Mesendoderm (in vitro differentiated cells): ENCODE measurements at regions not wholly inside any gene's neighbourhood (a gene's known extent, or its start where the extent isn't known, plus 50 kb on each side); places are given as distances from the start of the nearest gene placed in this dataset.
"Not testable (repeated sequence)": the region's sequence is repeated elsewhere in the genome, so short reads cannot be mapped to it uniquely, and the experiment has no call there.

Experiments
- DNase-seq: peaks from one replicate; pipeline ENCODE4 v3.0.0; 2013
- H2AK5ac ChIP-seq: 2 replicates; pipeline ENCODE4 v1.6.1; 2013; ENCODE audit warnings: low read length, inconsistent platforms
- H2BK120ac ChIP-seq: 2 replicates; pipeline ENCODE4 v1.6.1; 2013; ENCODE audit warnings: low read depth, mild to moderate bottlenecking, low read length, moderate library complexity, mixed read lengths
- H2BK15ac ChIP-seq: replicated peaks from 2 replicates; pipeline ENCODE4 v1.6.1; 2013; ENCODE audit warnings: low read depth, mild to moderate bottlenecking, moderate library complexity
- H2BK5ac ChIP-seq: 2 replicates; pipeline ENCODE4 v1.6.1; 2013; ENCODE audit warnings: low read length, inconsistent platforms
- H3K18ac ChIP-seq: 2 replicates; pipeline ENCODE4 v1.6.1; 2013; ENCODE audit warnings: mild to moderate bottlenecking, low read length, mixed read lengths
- H3K23ac ChIP-seq: one replicate; pipeline ENCODE4 v1.6.1; 2013; ENCODE audit warnings: low read length
- H3K27ac ChIP-seq: 2 replicates; pipeline ENCODE4 v1.5.1; 2013; ENCODE audit warnings: low read depth, mild to moderate bottlenecking, inconsistent platforms, low read length, moderate library complexity
- H3K27me3 ChIP-seq: 2 replicates; pipeline ENCODE4 v1.6.1; 2013; ENCODE audit warnings: low read length, control low read depth, mild to moderate bottlenecking, inconsistent platforms; ENCODE audit not compliant: insufficient read depth, poor library complexity
- H3K36me3 ChIP-seq: 2 replicates; pipeline ENCODE4 v1.6.1; 2013; ENCODE audit warnings: low read length, inconsistent platforms; ENCODE audit not compliant: control insufficient read depth, insufficient read depth
- H3K4ac ChIP-seq: one replicate; pipeline ENCODE4 v1.6.1; 2013; ENCODE audit warnings: low read depth, mild to moderate bottlenecking, low read length, moderate library complexity
- H3K4me1 ChIP-seq: 2 replicates; pipeline ENCODE4 v1.6.1; 2013; ENCODE audit warnings: low read depth, low read length, inconsistent platforms; ENCODE audit not compliant: control insufficient read depth
- H3K4me2 ChIP-seq: 2 replicates; pipeline ENCODE4 v1.6.1; 2013; ENCODE audit warnings: low read length
- H3K4me3 ChIP-seq: 2 replicates; pipeline ENCODE4 v1.5.1; 2013; ENCODE audit warnings: mild to moderate bottlenecking, low read length
- H3K56ac ChIP-seq: one replicate; pipeline ENCODE4 v1.6.1; 2013; ENCODE audit warnings: low read length
- H3K79me1 ChIP-seq: 2 replicates; pipeline ENCODE4 v1.6.1; 2013; ENCODE audit warnings: low read length, inconsistent platforms
- H3K79me2 ChIP-seq: 2 replicates; pipeline ENCODE4 v1.6.1; 2013; ENCODE audit warnings: mild to moderate bottlenecking, low read length; ENCODE audit not compliant: control insufficient read depth, insufficient read depth
- H3K9ac ChIP-seq: 2 replicates; pipeline ENCODE4 v1.6.1; 2013; ENCODE audit warnings: low read length, inconsistent platforms
- H4K5ac ChIP-seq: one replicate; pipeline ENCODE4 v1.6.1; 2013; ENCODE audit warnings: low read length
- H4K8ac ChIP-seq: one replicate; pipeline ENCODE4 v1.6.1; 2013; ENCODE audit warnings: low read depth, mild to moderate bottlenecking, control low read depth, low read length, moderate library complexity
- WGBS: extraction: QIAGEN DNeasy Blood & Tissue Kit; methylation state at CpG from one replicate; pipeline ENCODE4 v1.1.7; 2013; ENCODE audit warnings: low lambda C conversion rate, missing lambda C conversion rate; ENCODE audit not compliant: insufficient coverage; ENCODE audit errors: extremely low coverage; 5-methylcytosine and 5-hydroxymethylcytosine counted together

DNA sequence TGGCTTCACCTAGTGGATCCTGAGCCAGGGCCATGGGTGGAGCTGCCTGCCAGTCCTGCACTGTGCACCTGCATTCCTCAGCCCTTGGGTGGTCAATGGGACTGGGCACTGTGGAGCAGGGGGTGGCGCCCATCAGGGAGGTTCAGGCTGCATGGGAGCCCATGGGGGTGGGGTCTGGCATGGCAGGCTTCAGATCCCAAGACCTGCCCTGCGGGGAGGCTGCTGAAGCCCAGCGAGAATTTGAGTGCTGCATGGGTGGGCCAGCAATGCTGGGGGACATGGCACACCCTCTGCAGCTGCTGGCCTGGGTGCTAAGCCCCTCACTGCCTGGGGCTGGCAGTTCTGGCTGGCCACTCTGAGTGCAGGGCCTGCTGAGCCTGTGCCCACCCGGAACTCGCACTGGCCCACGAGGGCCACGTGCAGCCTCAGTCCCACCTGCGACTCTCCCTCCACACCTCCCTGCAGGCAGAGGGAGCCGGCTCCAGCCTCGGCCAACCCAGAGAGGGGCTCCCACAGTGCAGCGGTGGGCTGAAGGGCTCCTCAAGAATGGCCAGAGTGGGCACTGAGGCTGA, 270.0 kb downstream of the CENPC start:
- Histone ChIP-seq H3K4me1 (no peaks in the 10 kb centered on the region), H3K27me3 (no peaks in the 10 kb centered on the region), H3K9ac (no peak overlapping the region), H3K36me3 (no peaks in the 10 kb centered on the region), H3K79me1 (no peaks in the 10 kb centered on the region), H2BK120ac (no peak overlapping the region), H3K4ac (no peak overlapping the region), H4K5ac (no peak overlapping the region), H3K18ac (no peak overlapping the region), H3K4me2 (no peak overlapping the region), H3K56ac (no peak overlapping the region), H3K27ac (no peak overlapping the region), H3K4me3 (no peak overlapping the region), H3K79me2 (no peaks in the 10 kb centered on the region), H3K23ac (no peak overlapping the region), H2AK5ac (no peak overlapping the region), H2BK15ac (no peak overlapping the region), H2BK5ac (no peak overlapping the region), H4K8ac (no peak overlapping the region)
- WGBS, result no CpG with 5 or more reads among the region's 11 CpGs
- DNase-seq, result no peak

DNA sequence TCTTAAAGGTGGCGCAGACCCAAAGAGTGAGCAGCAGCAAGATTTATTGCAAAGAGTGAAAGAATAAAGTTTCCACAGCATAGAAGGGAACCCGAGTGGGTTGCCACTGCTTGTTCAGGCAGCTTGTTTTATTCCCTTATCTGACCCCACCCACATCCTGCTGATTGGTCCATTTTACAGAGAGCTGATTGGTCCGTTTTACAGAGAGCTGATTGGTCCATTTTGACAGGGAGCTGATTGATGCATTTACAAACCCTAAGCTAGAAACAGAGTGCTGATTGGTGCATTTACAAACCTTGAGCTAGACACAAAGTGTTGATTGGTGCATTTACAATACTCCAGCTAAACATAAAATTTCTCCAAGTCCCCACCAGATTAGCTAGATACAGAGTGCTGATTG, 270.6 kb downstream of the CENPC start:
- not testable (repeated sequence) for H2BK15ac ChIP-seq, H3K56ac ChIP-seq, H3K79me1 ChIP-seq, H3K4me1 ChIP-seq, H3K23ac ChIP-seq, H3K27me3 ChIP-seq, H2BK120ac ChIP-seq, H4K8ac ChIP-seq, H3K4me3 ChIP-seq, H4K5ac ChIP-seq, DNase-seq, H2BK5ac ChIP-seq, H3K4ac ChIP-seq, H3K4me2 ChIP-seq, H3K36me3 ChIP-seq, H3K18ac ChIP-seq, H3K9ac ChIP-seq, H2AK5ac ChIP-seq, H3K27ac ChIP-seq, H3K79me2 ChIP-seq
- WGBS, result no CpG with 5 or more reads among the region's 3 CpGs

DNA sequence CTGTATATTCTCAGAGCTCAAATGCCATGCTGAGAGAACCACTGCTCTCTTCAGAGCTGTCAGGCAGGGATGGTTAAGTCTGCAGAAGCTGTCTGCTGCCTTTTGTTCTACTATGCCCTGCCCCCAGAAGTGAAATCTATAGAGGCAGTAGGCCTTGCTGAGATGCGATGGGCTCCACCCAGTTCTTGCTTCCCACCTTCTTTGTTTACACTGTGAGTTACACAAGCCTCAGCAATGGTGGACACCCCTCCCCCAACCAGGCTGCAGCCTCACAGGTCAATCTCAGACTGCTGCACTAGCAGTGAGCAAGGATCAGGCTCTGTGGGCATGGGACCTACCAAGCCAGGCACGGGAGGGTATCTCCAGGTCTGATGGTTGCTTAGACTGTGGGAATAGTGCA, 271.6 kb downstream of the CENPC start:
- no CpG with 5 or more reads among the region's 2 CpGs for WGBS
- Histone ChIP-seq H3K56ac (no peak overlapping the region), H3K79me1 (no peaks in the 10 kb centered on the region), H3K4me2 (no peak overlapping the region), H4K5ac (no peak overlapping the region), H2BK120ac (no peak overlapping the region), H3K18ac (no peak overlapping the region), H3K27me3 (no peaks in the 10 kb centered on the region), H3K4me1 (no peaks in the 10 kb centered on the region), H3K23ac (no peak overlapping the region), H3K27ac (no peak overlapping the region), H3K36me3 (no peaks in the 10 kb centered on the region), H3K79me2 (no peaks in the 10 kb centered on the region), H3K4ac (no peak overlapping the region), H3K9ac (no peak overlapping the region), H3K4me3 (no peak overlapping the region), H4K8ac (no peak overlapping the region), H2BK5ac (no peak overlapping the region), H2AK5ac (no peak overlapping the region), H2BK15ac (no peak overlapping the region)
- no peak for DNase-seq

DNA sequence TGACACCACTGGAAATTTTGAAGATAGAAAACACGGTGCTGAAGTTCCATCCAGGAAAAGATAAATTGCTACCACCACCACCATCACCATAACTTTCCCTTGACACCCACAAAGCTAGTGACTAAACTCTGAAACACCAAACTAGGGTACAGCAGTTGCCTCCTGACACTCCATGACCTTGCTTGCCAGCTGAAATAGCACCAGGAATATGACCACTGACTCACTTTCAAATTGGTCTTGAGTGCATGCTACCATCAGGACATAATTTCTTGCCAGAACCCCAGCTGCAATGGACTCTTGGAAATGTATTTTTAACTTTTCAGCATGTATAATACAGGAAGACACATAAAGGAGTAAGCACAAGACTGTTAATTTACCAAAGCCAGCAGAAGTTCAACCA, 283.3 kb downstream of the CENPC start:
- Histone ChIP-seq H3K18ac (no peak overlapping the region), H3K4me3 (no peak overlapping the region), H3K4ac (no peak overlapping the region), H2AK5ac (no peak overlapping the region), H2BK15ac (no peak overlapping the region), H3K9ac (no peak overlapping the region), H3K56ac (no peak overlapping the region), H2BK5ac (no peak overlapping the region), H3K36me3 (no peaks in the 10 kb centered on the region), H2BK120ac (no peak overlapping the region), H3K23ac (no peak overlapping the region), H4K5ac (no peak overlapping the region), H4K8ac (no peak overlapping the region), H3K4me1 (no peaks in the 10 kb centered on the region), H3K27ac (no peak overlapping the region), H3K79me1 (no peaks in the 10 kb centered on the region), H3K79me2 (no peaks in the 10 kb centered on the region), H3K4me2 (no peak overlapping the region), H3K27me3 (no peaks in the 10 kb centered on the region)
- no peak for DNase-seq
- no CpG with 5 or more reads among the region's 1 CpG for WGBS

DNA sequence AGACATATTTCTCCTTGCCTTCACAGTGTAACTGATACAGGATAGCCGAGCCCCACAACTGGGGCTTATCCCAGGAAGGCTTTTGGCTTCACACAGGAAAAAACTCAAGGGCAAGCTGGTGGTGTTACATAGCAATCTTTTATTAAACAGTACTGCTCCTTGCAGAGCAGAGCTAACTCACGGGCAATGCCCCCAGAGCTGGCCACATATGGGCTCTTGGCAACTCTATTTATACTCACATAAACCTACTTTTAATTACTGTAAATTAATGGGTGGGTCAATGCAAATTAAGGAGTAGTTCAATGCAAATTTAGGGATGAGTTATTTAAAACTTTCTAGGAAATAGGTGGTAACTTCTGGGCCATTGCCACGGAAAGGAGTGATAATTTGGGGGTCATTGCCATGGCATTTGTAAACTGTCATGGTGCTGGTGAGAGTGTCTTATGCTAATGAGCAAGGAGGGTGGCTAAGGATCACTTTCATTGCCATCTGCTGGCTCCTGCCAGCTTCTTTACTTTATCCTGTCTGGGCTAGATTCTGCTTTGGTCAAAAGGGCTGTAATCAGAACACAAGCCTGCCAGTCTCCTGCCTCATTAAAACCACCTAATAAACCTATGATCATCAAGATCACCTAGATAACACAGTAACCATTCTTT, 288.8 kb downstream of the CENPC start:
- Histone ChIP-seq H3K4me1 (no peaks in the 10 kb centered on the region), H3K27ac (no peak overlapping the region), H2AK5ac (no peak overlapping the region), H3K4me3 (no peak overlapping the region), H3K23ac (no peak overlapping the region), H3K36me3 (no peaks in the 10 kb centered on the region), H3K79me2 (no peaks in the 10 kb centered on the region), H3K79me1 (no peaks in the 10 kb centered on the region), H4K5ac (no peak overlapping the region), H3K56ac (no peak overlapping the region), H3K4ac (no peak overlapping the region), H3K9ac (no peak overlapping the region), H2BK5ac (no peak overlapping the region), H3K27me3 (no peaks in the 10 kb centered on the region), H2BK120ac (no peak overlapping the region), H2BK15ac (no peak overlapping the region), H3K4me2 (no peak overlapping the region), H3K18ac (no peak overlapping the region), H4K8ac (no peak overlapping the region)
- DNase-seq, result no peak
- no CpG with 5 or more reads among the region's 3 CpGs for WGBS
